SJSA1 (cell line): ENCODE measurements at regions not wholly inside any gene's neighbourhood (a gene's known extent, or its start where the extent isn't known, plus 50 kb on each side); places are given as distances from the start of the nearest gene placed in this dataset.
"Not testable (repeated sequence)": the region's sequence is repeated elsewhere in the genome, so short reads cannot be mapped to it uniquely, and the experiment has no call there.

ENCODE experiments used
- DNase-seq, 2 experiments: peaks; one replicate each; pipeline ENCODE4 v3.0.0-alpha.2; 2015 to 2020; ENCODE audit warnings: low spot score in 2 of 2, low read depth in 1 of 2
- H3K27ac ChIP-seq: fragments of 250-450 bp; sonication (Bioruptor Pico); 2 replicates; pipeline ENCODE4 v1.5.1; 2020; ENCODE audit warnings: mild to moderate bottlenecking, moderate library complexity
- H3K27me3 ChIP-seq: fragments of 250-450 bp; sonication (Bioruptor Pico); replicated peaks from 2 replicates; pipeline ENCODE4 v1.5.1; 2020; ENCODE audit warnings: mild to moderate bottlenecking, moderate library complexity
- H3K36me3 ChIP-seq: fragments of 250-450 bp; sonication (Bioruptor Pico); 2 replicates; pipeline ENCODE4 v1.5.1; 2020; ENCODE audit warnings: mild to moderate bottlenecking
- H3K4me1 ChIP-seq: fragments of 250-450 bp; sonication (Bioruptor Pico); replicated peaks from 2 replicates; pipeline ENCODE4 v1.6.1; 2021; ENCODE audit warnings: mild to moderate bottlenecking
- H3K4me3 ChIP-seq: fragments of 250-450 bp; sonication (Bioruptor Pico); 2 replicates; pipeline ENCODE4 v1.5.1; 2020; ENCODE audit warnings: mild to moderate bottlenecking
- H3K9me3 ChIP-seq: fragments of 250-450 bp; sonication (Bioruptor Pico); replicated peaks from 2 replicates; pipeline ENCODE4 v1.5.1; 2020; ENCODE audit warnings: mild to moderate bottlenecking

- H3K4me1 ChIP-seq = peaks cover 15% of the 10 kb centered on the region
- no peak overlapping the region for H3K4me3 ChIP-seq
- no peaks in the 10 kb centered on the region for H3K36me3 ChIP-seq
- H3K9me3 ChIP-seq = peaks cover 8% of the 10 kb centered on the region; the same call in 1 of the 2 replicates
- DNase-seq = no peak
- no peak overlapping the region for H3K27ac ChIP-seq
- H3K27me3 ChIP-seq = no peaks in the 10 kb centered on the region
Measured at GRCh38 chr2:236834284-236834683, 251.4 kb upstream of the COPS8 start.

DNA sequence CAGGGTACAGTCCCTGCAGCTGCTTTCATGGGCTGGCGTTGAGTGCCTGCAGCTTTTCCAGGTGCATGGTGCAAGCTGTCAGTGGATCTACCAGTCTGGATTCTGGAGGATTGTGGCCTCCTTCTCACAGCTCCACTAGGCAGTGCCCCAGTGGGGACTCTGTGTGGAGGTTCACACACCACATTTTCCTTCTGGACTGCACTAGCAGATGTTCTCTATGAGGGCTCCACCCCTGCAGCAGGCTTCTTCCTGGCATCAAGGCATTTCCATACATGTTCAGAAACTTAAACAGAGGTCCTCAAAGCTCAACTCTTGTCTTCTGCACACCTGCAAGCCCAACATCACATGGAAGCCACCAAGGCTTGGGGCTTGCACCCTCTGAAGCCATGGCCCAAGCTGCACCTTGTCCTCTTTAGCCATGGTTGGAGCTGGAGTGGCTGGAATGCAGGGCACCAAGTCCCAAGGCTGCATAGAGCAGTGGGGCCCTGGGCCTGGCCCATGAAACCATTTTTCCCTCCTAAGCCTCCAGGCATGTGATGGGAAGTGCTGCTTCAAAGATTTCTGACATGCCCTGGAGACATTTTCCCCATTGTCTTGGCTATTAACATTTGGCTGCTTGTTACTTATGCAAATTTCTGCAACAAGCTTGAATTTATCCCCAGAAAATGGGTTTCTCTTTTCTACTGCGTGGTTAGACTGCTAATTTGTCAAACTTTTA is 250.2 kb upstream of the COPS8 start:
- H3K27me3 ChIP-seq = no peaks in the 10 kb centered on the region
- no peak for DNase-seq
- no peaks in the 10 kb centered on the region for H3K36me3 ChIP-seq
- no peak overlapping the region for H3K4me3 ChIP-seq
- peaks cover 8% of the 10 kb centered on the region; the same call in 1 of the 2 replicates for H3K9me3 ChIP-seq
- peaks cover 6% of the 10 kb centered on the region for H3K4me1 ChIP-seq
- no peak overlapping the region for H3K27ac ChIP-seq

DNA sequence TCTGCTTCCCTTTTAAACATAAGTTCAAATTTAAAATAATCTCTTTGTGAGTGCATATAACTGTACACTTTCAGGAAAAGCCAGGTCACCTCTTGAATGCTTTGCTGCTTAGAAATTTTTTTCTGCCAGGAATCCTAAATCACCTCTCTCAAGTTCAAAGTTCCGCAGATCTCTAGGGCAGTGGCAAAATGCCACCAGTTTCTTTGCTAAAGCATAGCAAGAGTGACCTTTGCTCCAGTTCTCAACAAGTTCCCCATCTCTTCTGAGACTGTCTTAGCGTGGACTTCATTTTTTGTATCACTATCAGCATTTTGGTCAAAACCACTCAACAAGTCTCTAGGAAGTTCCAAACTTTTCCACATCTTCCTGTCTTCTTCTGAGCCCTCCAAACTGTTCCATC is 249.7 kb upstream of the COPS8 start:
- not testable (repeated sequence) for H3K36me3 ChIP-seq, H3K27me3 ChIP-seq, H3K27ac ChIP-seq, H3K9me3 ChIP-seq, H3K4me1 ChIP-seq, H3K4me3 ChIP-seq, DNase-seq

DNA sequence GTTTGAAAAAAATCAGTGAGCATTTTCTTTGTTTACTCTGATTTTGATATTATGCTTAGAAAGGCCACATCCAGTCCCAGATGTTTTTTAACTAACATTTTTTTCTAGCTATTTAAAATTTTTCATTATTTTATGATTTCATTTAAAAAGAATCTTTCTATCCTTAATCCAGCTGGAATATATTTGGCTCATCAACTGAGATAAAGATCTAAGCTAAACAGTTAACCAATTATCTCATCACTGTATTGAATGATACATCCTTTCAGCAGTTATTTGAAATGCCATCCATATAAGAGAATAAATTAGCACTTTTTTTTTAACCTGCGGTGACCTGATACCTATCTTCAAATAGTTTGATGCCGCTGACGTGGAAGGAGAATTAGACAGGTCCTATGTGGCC is 245.5 kb upstream of the COPS8 start:
- Histone ChIP-seq H3K27ac (no peak overlapping the region), H3K27me3 (no peaks in the 10 kb centered on the region), H3K4me3 (no peak overlapping the region), H3K36me3 (no peaks in the 10 kb centered on the region), H3K4me1 (no peaks in the 10 kb centered on the region), H3K9me3 (peaks cover 5% of the 10 kb centered on the region; the same call in 1 of the 2 replicates)
- DNase-seq = no peak

GRCh38 chr2:236840857-236841256 is 244.8 kb upstream of the COPS8 start:
- Histone ChIP-seq H3K27ac (no peak overlapping the region), H3K36me3 (no peaks in the 10 kb centered on the region), H3K4me3 (no peak overlapping the region), H3K4me1 (no peaks in the 10 kb centered on the region), H3K27me3 (no peaks in the 10 kb centered on the region), H3K9me3 (no peaks in the 10 kb centered on the region)
- no peak for DNase-seq

DNA sequence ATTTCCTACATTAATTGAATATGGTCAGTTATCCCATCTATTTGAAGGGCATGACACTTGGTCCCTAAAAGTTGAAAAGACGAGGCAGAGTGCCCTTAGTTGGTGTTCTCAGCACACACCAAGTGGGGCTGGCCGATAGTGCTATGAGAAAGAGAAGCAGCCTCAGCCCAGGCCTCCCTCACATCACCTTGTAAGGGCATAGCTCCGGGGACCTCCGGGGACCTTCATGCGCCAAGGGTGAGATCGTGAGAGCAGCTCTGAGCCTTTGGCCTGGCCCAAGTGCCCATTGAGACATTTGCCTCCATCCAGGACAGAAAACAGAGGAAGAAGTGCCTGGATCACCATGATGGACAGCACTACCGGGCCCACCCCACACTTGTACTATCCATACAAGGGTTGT is 244.3 kb upstream of the COPS8 start:
- no peak for DNase-seq
- Histone ChIP-seq H3K9me3 (no peaks in the 10 kb centered on the region), H3K4me1 (no peaks in the 10 kb centered on the region), H3K27ac (no peak overlapping the region), H3K27me3 (no peaks in the 10 kb centered on the region), H3K36me3 (no peaks in the 10 kb centered on the region), H3K4me3 (no peak overlapping the region)

- no peak overlapping the region for H3K27ac ChIP-seq
- no peaks in the 10 kb centered on the region for H3K36me3 ChIP-seq
- H3K27me3 ChIP-seq = no peaks in the 10 kb centered on the region
- no peak overlapping the region for H3K4me3 ChIP-seq
- no peak for DNase-seq
- no peaks in the 10 kb centered on the region for H3K4me1 ChIP-seq
- H3K9me3 ChIP-seq = no peaks in the 10 kb centered on the region
Measured at GRCh38 chr2:236843161-236843968, 242.3 kb upstream of the COPS8 start.

GRCh38 chr2:236844711-236845110 is 241.0 kb upstream of the COPS8 start:
- Histone ChIP-seq H3K36me3 (no peaks in the 10 kb centered on the region), H3K9me3 (no peaks in the 10 kb centered on the region), H3K27ac (no peak overlapping the region), H3K4me3 (no peak overlapping the region), H3K4me1 (no peaks in the 10 kb centered on the region), H3K27me3 (no peaks in the 10 kb centered on the region)
- no peak for DNase-seq

DNA sequence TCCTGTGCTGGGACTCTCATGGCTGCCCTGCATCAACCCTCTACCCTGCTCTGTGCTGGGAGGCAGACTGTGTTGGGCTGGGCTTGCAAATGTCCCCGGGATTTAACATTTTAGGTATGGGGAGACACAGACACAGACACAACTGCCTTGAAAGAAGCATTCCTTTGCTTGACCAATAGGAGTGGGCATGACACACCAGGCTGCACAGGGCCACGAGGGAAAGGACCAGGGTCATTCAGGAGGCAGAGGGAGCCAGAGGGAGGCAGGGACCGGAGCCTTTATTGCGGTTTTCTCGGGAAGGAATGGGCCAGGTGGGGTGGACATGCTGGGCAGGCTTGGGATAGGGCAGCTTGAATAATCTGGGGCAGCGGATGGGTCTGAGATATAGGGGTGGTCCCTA is 238.7 kb upstream of the COPS8 start:
- no peaks in the 10 kb centered on the region for H3K36me3 ChIP-seq
- no peaks in the 10 kb centered on the region for H3K4me1 ChIP-seq
- DNase-seq = no peak
- H3K4me3 ChIP-seq = no peak overlapping the region
- H3K9me3 ChIP-seq = no peaks in the 10 kb centered on the region
- no peak overlapping the region for H3K27ac ChIP-seq
- no peaks in the 10 kb centered on the region for H3K27me3 ChIP-seq

GRCh38 chr2:236847538-236848263 is 238.0 kb upstream of the COPS8 start:
- Histone ChIP-seq H3K9me3 (no peaks in the 10 kb centered on the region), H3K4me3 (no peak overlapping the region), H3K36me3 (no peaks in the 10 kb centered on the region), H3K4me1 (no peaks in the 10 kb centered on the region), H3K27me3 (no peaks in the 10 kb centered on the region), H3K27ac (no peak overlapping the region)
- no peak for DNase-seq

GRCh38 chr2:236848501-236848900 is 237.2 kb upstream of the COPS8 start:
- no peaks in the 10 kb centered on the region for H3K27me3 ChIP-seq
- no peaks in the 10 kb centered on the region for H3K4me1 ChIP-seq
- H3K4me3 ChIP-seq = no peak overlapping the region
- H3K9me3 ChIP-seq = no peaks in the 10 kb centered on the region
- no peaks in the 10 kb centered on the region for H3K36me3 ChIP-seq
- no peak overlapping the region for H3K27ac ChIP-seq
- DNase-seq = no peak

DNA sequence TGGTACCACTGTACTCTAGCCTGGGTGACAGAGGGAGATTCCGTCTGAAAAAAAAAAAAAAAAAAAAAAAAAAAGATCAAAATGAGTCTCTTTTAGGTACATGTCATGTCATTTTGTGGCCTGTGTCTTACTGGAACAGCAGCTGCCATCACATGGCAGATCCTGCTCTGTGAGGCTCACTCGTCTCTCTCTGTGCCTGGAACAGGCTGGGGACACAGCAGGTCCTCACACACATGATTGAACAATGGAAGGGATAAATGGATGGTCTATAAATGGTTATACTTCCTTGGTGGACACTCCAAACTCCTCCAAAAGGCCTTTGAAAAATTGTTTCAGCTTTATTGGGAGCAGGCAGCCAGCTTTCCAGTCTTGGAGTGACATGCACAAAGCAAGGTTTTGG is 236.2 kb upstream of the COPS8 start:
- Histone ChIP-seq H3K36me3 (no peaks in the 10 kb centered on the region), H3K4me3 (no peak overlapping the region), H3K27ac (no peak overlapping the region), H3K9me3 (no peaks in the 10 kb centered on the region), H3K4me1 (no peaks in the 10 kb centered on the region), H3K27me3 (no peaks in the 10 kb centered on the region)
- no peak for DNase-seq

GRCh38 chr2:236849940-236850339 is 235.7 kb upstream of the COPS8 start:
- no peaks in the 10 kb centered on the region for H3K36me3 ChIP-seq

DNA sequence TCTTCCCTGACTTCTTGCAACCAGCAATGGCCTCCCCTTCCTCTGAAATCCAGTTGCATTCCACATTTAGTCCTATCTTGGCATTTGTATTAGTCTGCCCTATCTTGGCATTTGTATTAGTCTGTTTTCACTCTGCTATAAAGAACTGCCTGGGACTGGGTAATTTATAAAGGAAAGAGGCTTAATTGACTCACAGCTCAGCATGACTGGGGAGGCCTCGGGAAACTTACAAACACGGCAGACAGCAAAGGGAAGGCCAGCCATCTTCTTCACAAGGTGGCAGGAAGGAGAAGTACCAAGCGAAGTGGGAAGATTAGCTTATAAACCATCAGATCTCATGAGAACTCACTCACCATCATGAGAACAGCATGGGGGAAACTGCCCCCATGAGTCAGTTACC is 234.5 kb upstream of the COPS8 start:
- Histone ChIP-seq H3K4me3 (no peak overlapping the region), H3K4me1 (no peaks in the 10 kb centered on the region), H3K27ac (no peak overlapping the region), H3K27me3 (no peaks in the 10 kb centered on the region), H3K36me3 (no peaks in the 10 kb centered on the region), H3K9me3 (no peaks in the 10 kb centered on the region)
- no peak for DNase-seq

More at GRCh38 chr2:236849940-236850339, 235.7 kb upstream of the COPS8 start:
- Histone ChIP-seq H3K9me3 (no peaks in the 10 kb centered on the region), H3K27ac (no peak overlapping the region), H3K27me3 (no peaks in the 10 kb centered on the region), H3K4me3 (no peak overlapping the region), H3K4me1 (no peaks in the 10 kb centered on the region)
- DNase-seq = no peak
